Uterus (tissue), 2 donors: ENCODE measurements at regions not wholly inside any gene's neighbourhood (a gene's known extent, or its start where the extent isn't known, plus 50 kb on each side); places are given as distances from the start of the nearest gene placed in this dataset.

Source experiments
- CTCF ChIP-seq, 4 experiments: fragments of 200-600 bp in 2 of 4; fragments of 450-650 bp in 2 of 4; sonication (generic) in 2 of 4; IDR thresholded peaks; one replicate each; pipeline ENCODE4 v1.5.1; 2016 to 2019; ENCODE audit warnings: antibody characterized with exemption in 4 of 4, mild to moderate bottlenecking in 2 of 4, moderate library complexity in 1 of 4
- POLR2A ChIP-seq, 2 donors: fragments of 450-650 bp; IDR thresholded peaks; one replicate each; pipeline ENCODE4 v1.6.1; 2016; ENCODE audit warnings: antibody characterized with exemption in 2 of 2, mild to moderate bottlenecking in 1 of 2, moderate library complexity in 1 of 2

- TF ChIP-seq CTCF (IDR thresholded peaks at IDR 0.05), result no peak
- no peak for TF ChIP-seq POLR2A (IDR thresholded peaks at IDR 0.05)
Measured at GRCh38 chr1:213737398-213738035, 250.3 kb upstream of the PROX1 start.
